Fibroblast of skin of left biceps (primary cell): ENCODE measurements at regions not wholly inside any gene's neighbourhood (a gene's known extent, or its start where the extent isn't known, plus 50 kb on each side); places are given as distances from the start of the nearest gene placed in this dataset.
A peak's percentile ranks its signal among the peaks of the same experiment; 100 is the strongest.

Experiments
- DNase-seq, 2 experiments: peaks; one replicate each; pipeline ENCODE4 v3.0.0-alpha.2; 2013; ENCODE audit warnings: low read depth in 2 of 2

- no peak for DNase-seq
Observed at GRCh38 chr1:84759756-84760155, 69.5 kb upstream of the SSX2IP start.

GRCh38 chr1:84758968-84759491 is 68.8 kb upstream of the SSX2IP start:
- DNase-seq, result no peak

- no peak for DNase-seq
Observed at GRCh38 chr1:84758476-84758875, 68.2 kb upstream of the SSX2IP start.

- DNase-seq, result no peak
Observed at GRCh38 chr1:84757301-84757700, 67.0 kb upstream of the SSX2IP start.

- DNase-seq, result no peak
Observed at GRCh38 chr1:84756455-84757082, 66.3 kb upstream of the SSX2IP start.

GRCh38 chr1:84756001-84756400 is 65.7 kb upstream of the SSX2IP start:
- DNase-seq, result no peak

- no peak for DNase-seq
Observed at GRCh38 chr1:84755216-84755615, 65.0 kb upstream of the SSX2IP start.

- DNase-seq, result no peak
Observed at GRCh38 chr1:84754386-84754703, 64.1 kb upstream of the SSX2IP start.

- peak; percentile 29 to 37 for DNase-seq
Observed at GRCh38 chr1:84753516-84754385, 63.5 kb upstream of the SSX2IP start.

- no peak for DNase-seq
Observed at GRCh38 chr1:84750110-84750730, 60.0 kb upstream of the SSX2IP start.

GRCh38 chr1:84749427-84749826 is 59.2 kb upstream of the SSX2IP start:
- no peak for DNase-seq

GRCh38 chr1:84748364-84748763 is 58.1 kb upstream of the SSX2IP start:
- DNase-seq, result no peak

- DNase-seq, result no peak
Observed at GRCh38 chr1:84745857-84746256, 55.6 kb upstream of the SSX2IP start.

- no peak for DNase-seq
Observed at GRCh38 chr1:84743896-84744295, 53.6 kb upstream of the SSX2IP start.

- DNase-seq, result no peak
Observed at GRCh38 chr1:84742653-84743052, 52.4 kb upstream of the SSX2IP start.

- DNase-seq, result no peak
Observed at GRCh38 chr1:84740050-84740714, 49.9 kb upstream of the SSX2IP start.
